GM12872 (cell line): ENCODE measurements at regions not wholly inside any gene's neighbourhood (a gene's known extent, or its start where the extent isn't known, plus 50 kb on each side); places are given as distances from the start of the nearest gene placed in this dataset.

Experiments
- CTCF ChIP-seq: IDR thresholded peaks from 3 replicates; pipeline ENCODE4 v1.5.1; 2011; ENCODE audit warnings: low read depth, mild to moderate bottlenecking, low read length, moderate library complexity; ENCODE audit not compliant: insufficient read depth

GRCh38 chr14:29111554-29111953, 345.0 kb downstream of the FOXG1 start:
- TF ChIP-seq CTCF = no peak

GRCh38 chr14:29123017-29123416, 356.4 kb downstream of the FOXG1 start:
- no peak for TF ChIP-seq CTCF

GRCh38 chr14:29126361-29126760, 359.8 kb downstream of the FOXG1 start:
- no peak for TF ChIP-seq CTCF

GRCh38 chr14:29126865-29127264, 360.3 kb downstream of the FOXG1 start:
- no peak for TF ChIP-seq CTCF

- TF ChIP-seq CTCF = no peak
These were observed 373.4 kb downstream of the FOXG1 start for GRCh38 chr14:29140016-29140415.

GRCh38 chr14:29144621-29145020, 378.0 kb downstream of the FOXG1 start:
- TF ChIP-seq CTCF = no peak

- TF ChIP-seq CTCF = no peak
These were observed 381.6 kb downstream of the FOXG1 start for GRCh38 chr14:29148221-29148620.

- no peak for TF ChIP-seq CTCF
These were observed 383.2 kb downstream of the FOXG1 start for GRCh38 chr14:29149798-29150197.
